ENCODE measurements at regions not wholly inside any gene's neighbourhood (a gene's known extent, or its start where the extent isn't known, plus 50 kb on each side); places are given as distances from the start of the nearest gene placed in this dataset.
"Not testable (repeated sequence)": the region's sequence is repeated elsewhere in the genome, so short reads cannot be mapped to it uniquely, and the experiment has no call there.

DNA sequence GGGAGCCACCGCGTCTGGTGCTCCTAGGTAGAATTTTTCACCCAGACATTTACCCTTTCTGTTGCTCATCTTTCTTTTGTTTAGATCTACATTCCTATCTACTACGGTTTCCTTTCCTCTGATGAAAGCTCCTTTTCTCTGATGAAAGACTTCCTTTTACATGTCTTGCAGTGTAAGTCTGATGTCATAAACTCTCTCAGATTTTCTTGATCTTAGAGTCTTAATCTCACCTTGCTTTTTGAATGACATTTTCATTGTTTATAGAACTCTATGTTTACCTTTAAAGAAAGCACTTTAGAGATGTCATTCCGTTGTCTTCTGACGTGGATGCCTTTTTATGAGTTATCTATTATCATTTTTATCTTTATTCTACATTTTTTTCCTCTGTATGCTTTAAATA, 171.8 kb upstream of the MTPN start:
- no peak for DNase-seq

DNA sequence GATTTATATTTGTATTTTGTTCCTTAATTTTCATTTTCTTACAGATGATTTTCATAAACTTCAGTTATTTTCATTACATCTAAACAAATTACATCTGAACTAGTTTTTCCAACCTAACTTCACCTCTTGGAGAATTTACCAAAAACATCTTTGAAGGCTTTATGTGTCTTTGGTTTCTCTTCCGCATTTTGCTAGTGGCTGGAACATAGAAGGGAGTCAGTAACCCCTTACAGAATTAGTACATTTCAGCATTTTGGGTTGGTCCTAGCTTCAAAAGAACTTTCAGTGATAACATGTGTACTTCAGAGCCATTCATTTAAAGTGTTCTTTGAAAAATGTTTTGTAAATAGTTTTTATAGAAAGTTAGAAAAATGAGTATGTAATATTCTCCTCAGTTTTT, 169.8 kb upstream of the MTPN start:
- DNase-seq: no peak

DNA sequence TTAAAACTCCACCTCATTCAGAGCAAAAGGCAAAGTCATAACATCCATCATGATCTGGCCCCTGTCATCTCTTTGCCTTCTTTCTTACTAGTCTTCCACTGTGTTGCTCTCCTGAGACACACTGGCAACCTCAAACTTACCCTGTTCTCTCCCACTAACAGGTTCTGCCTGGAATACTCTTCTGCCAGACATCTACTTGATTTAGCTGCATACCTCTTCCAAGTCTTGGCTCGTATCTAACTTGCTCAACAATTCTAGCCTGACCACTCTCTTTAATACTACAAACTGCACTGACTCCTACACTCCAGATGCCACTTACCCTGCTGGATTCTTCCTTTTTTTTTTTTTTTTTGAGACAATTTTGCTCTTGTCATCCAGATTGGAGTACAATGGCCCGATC, 167.0 kb upstream of the MTPN start:
- DNase-seq: no peak

DNA sequence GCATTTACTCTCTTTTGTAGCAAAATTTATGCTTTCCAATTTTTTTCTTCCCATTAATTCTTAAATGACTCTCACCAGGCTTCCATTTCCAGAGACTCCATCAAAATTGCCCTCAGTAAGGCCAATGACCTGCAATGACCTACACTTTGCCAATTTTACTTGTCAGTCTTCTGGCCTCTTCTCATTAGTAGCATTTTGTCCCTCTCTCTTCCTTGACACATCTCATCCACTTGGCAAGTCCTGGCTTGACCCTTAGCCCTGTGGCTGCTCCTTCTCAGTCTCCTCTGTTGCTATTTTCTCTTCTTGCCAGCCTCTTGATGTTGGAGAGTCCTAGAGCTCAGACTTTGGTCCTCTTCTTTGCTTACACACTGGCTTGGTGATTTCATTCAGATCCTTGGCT, 166.1 kb upstream of the MTPN start:
- no peak for DNase-seq

DNA sequence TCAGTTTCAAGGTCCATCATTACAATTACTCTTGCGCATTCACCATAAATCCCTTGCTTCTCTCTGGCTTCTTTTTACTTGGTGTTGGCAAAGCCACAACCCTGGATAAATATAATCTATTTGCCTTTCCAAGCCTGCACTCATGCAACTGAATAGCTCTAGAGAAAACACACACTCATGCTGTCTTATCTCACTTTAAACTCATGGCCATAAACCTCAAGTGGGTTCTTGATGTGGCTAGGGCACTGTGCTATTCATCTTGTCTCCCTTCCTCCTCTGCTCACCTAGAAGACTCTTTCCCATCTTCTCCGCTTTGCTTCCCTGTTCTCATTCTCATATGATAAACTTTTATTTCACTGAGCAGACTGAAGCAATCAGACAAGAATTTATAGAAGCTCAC, 165.4 kb upstream of the MTPN start:
- DNase-seq: no peak

DNA sequence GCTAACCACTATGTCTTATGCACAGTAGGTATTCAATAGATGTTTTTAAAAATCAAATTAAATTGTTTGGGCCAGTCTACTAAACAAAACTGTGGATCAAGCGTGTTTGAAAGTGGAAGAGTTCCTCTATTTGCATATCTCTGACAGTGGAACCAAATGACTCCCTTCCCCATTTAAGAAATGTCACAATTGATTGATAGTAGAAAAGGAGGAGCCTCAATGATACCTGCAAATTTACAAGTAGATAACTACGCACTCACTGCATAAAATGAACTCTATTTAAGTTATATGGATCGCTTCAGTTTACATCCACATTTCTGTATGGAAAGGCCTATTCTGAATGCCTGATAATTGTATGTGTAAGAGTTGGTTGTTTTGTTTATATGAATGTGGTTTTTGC, 163.3 kb upstream of the MTPN start:
- no peak for DNase-seq

DNA sequence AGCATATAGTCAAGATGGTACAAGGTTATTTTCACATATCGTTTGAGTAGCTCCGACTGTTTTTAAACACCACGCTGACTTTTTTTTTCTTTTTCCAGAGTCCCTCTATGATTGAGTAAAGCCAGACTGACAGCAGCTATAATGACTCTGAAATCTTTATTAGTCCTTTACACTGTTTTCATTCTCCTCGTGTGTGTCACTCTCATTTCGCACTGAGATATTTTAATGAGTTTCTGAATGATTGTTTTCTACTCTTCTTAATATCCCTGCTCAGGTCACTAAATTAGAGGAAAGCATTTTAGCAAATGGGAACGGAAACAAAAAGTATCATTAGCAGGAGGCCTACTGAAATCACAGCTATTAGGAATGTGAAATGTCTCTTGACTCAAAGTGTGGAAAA, 162.3 kb upstream of the MTPN start:
- DNase-seq: no peak

DNA sequence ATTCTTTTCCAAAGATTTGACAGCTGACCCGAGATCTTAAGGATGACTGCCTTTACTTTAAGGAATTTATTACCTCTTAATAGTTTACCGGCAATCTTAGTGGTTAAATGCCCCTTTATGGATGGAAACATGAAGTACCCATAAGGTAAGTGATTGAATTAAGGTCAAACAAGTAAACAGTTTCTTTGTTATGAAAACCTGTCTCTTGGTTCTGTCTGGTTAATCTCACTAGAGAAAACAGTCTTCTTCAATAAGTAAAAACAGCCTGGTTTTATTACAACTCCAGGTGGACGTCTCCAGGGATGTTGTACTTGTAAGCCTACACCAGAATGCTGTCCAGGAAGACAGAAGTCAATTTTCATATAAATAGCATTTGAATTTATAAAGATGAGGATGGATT, 161.8 kb upstream of the MTPN start:
- DNase-seq: no peak

DNA sequence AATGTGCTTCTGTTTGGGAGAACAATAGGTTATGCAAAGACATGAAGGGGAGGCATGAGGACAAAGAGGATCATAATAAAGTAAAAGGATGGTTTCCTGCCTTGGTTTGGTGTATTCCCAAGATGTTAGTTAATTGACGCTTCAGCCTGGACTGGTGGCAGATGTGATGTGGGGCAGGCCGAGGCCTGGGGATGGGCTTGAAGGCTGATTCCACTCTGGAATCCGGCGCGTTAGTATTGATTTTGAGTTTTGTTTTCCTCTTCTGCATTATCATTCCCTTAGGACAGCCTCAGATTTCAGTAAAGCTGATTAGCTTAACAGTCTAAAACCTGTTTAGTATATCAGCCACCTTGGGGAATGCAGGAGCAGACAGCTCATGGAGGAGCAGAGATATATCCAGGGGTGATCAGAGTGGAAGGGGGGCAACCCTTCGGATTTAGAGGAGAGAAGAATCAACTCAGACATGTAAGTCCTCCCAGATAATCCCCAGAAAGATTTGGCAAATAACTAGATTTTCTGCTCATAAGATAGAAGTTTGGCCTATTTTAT, 159.8 kb upstream of the MTPN start:
- DNase-seq: no peak

DNA sequence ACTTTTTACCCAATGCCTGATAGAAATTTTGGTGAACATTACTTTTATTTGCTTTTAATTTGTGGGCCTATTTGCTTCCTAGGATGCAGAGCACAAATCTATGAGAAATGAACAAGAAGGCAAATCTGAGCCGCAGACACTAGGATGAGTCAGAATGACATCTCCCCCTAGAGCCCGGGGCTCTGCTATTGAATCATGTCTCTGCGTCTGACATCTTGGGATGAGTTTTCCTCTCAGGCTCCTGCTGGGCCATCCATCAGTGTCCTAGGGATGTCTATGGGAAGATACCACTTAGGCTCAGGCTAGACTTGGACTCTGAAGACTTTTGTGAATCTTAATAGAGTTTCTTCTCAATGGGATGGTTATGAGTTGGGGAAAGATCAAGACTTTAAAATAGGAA, 157.3 kb upstream of the MTPN start:
- peak; percentile 6 for DNase-seq

DNA sequence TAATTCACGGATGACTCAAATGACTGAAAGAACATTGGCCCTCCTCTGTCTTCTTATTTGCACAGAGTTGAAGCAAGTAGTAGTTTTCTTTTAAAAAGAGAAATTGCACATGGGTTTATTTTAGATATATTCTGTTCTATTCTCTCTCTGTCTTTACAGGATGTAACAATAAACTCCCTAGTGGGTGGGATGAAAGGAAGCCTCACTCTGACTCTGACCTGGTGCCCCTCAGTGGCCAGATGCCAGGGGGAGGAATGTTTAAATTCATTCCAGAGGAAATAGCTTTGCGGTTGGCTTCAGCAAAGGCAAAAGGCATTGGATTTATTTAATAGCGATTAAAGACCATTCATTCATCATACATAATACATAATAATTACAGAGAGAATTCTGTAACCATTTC, 156.4 kb upstream of the MTPN start:
- DNase-seq: peak; percentile 72

DNA sequence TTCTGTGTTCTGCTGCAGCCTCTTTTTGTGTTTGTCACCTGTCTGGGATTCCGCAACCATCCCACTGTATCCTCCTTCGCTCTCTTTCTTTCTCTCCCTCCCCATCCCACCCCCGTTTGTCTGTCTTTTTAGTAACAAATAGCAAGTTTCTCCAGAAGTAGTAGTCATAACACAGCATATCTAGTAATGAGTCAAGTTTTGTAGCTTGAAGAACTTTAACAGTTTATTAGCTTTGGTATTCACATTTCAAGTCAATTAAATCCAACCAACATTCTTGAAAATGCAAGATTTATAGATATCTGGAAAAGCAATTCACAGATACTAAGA, 154.1 kb upstream of the MTPN start:
- DNase-seq: no peak

DNA sequence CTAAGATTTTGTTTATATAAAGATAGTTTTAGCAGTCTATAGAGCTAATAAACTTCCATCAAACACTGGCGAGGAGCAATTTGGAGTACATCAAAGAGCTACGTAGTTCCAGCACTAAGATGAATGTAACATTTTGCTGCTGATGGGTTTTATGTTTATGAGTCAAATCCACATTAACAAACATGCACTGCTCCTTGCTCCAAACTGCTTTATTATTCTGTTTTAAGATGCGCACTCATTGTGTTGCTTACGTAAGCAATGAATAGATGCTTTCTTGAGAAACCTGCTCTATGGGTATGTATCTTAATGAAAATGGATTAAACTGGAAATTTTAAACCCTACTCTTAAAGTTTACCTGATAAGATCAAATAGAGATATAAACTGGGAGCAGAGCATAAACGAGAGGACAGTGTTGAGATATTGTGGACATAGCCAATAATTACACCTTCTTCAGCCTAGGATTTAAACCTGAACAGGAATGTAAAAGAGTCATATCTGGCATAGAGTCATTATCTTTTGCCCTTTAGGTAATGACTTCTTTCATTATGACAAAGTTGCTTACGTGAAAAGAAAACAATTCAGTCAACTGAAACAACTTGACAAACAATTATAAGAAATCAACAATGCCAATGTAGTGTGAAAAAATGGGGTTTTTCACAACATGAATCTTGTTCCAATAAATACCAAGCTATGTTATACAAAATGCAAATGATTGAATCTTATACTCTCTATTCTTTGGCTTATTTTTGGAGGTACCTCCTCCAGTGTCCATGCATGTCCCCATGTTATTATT, 153.5 kb upstream of the MTPN start:
- DNase-seq: no peak

DNA sequence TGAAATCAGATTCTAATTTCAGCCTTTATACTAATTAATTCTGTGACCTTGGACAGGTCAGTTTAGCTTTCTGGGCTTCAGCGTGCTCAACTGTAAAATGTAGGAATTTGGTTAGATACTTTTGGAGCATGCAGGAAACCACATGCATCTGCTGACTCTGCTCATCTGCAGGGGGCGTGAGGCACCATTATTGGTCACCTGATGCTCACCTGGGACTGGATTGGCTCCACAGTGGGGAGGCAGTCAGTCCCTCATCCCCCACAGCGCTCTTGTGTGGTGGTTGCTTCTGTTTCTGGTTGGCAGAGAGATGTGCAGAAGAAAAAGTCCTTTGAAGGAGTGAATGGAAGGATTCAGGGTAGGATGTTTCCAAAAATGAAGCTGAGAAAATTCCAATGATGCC, 150.9 kb upstream of the MTPN start:
- DNase-seq: no peak

DNA sequence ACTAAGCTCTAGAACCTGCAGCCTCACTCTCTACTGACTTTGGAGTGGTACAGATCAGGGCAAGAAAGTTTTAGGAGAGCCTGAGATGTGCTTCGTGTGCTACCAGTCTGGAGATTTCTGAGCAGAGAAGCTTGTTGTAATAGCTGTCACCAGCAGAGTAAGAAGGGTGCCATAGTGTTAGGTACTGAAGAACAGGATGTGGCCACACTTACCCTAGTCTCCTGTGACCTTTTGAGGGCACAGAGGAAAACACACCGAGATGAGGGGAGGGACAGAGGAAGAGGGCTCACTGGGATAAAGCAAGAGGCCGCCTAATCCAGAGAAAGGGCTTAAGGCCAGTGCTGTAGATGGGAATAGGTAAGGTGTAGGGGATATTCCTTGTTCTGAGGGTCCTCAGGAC, 146.2 kb upstream of the MTPN start:
- DNase-seq: no peak

DNA sequence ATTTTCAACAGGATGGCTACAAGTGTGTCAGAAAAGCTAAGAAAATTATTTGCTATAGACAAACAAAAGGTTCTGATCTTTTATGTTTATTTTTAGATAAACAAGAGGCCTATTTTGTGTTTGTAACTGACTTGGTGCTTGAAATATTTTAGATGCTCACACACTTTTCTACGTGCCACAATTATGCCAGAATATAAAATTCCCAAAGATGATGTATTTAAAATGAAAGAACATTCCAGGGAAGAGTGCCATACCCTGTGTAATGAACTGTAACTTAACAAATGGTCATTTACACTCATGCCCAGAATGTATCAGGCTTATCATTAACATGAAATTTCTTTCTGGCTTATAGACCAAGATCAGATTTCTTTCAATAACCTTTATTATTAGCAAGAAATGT, 144.9 kb upstream of the MTPN start:
- no peak for DNase-seq

DNA sequence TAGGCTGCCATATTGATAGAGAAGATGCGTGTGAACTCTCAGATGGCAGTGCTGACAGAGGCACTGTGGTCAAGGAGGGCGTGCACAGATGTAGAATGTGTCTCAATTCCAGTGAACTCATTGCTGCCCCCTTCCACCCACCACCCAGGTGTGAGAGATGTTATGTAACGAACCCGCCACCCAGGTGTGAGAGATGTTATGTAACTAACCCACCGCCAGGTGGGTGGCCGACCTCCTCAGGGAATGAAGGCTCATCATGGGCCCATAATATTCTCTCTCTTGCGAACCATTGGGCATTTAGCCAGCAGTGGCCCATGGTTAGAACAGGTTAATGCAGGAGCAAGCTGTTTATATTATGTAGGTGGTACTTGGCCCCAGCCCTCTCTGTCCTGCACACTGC, 140.4 kb upstream of the MTPN start:
- no peak for DNase-seq

DNA sequence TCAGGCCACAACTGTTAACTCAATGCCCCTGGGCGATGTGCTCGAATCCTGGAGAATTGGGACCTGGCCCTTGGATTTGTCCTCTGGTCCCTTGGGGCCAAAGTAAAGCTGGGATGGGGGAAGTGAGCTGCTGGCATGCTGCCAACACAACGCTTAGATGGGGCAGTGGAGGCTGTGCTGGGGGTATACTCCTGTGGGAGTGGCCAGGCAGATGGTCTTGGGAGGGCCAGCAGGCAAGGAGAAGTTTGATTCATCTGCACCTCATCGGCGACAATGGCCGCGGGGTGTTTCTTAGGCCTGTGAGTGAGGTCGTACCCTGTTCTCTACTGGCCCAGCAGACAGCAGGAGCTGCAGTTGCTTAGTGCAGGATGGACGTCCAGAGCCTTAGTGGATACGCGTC, 139.0 kb upstream of the MTPN start:
- no peak for DNase-seq

DNA sequence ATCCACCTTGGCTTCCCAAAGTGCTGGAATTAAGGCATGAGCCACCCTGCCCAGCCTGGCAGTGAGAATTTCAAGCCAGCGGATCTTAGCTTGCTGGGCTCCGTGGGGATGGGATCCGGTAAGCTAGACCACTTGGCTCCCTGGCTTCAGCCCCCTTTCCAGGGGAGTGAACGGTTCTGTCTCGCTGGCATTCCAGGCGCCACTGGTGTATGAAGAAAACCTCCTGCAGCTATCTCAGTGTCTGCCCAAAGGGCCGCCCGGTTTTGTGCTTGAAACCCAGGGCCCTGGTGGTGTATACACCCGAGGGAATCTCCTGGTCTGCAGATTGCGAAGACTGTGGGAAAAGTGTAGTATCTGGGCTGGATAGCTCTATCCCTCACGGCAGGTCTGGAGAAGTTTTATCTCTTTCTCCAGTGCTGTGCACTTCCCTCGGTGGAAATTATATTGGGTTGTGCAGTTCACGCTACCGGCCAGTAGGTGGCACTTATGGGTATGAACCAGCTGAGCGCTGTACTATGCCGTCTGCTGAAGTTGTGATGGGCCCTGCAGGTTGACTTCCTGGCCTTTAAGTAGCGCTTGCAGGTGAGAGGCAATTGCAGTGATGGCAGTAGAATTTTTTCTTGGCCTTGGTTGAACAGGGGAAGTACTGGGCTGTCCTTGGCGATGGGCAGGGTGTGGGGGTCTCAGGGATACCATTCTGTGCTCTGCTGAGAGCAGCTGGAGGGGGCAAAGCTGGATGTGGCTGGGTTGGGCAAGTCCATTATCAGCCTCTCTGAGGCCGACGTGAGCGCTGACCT, 138.0 kb upstream of the MTPN start:
- peak; percentile 60 for DNase-seq

DNA sequence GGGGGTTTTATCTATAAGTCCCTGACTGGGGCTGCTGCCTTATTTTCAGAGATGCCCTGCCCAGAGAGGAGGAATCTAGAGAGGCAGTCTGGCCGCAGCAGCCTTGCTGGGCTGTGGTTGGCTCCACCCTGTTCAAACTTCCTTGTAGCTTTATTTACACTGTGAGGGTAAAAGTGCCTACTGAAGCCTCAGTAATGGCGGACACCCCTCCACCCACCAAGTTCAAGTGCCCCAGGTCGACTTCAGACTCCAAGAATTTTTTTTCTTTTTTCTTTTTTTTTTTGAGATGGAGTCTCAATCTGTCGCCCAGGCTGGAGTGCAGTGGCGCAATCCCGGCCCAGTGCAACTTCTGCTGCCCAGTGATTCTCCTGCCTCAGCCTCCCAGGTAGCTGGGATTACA, 137.3 kb upstream of the MTPN start:
- DNase-seq: not testable (repeated sequence)

DNA sequence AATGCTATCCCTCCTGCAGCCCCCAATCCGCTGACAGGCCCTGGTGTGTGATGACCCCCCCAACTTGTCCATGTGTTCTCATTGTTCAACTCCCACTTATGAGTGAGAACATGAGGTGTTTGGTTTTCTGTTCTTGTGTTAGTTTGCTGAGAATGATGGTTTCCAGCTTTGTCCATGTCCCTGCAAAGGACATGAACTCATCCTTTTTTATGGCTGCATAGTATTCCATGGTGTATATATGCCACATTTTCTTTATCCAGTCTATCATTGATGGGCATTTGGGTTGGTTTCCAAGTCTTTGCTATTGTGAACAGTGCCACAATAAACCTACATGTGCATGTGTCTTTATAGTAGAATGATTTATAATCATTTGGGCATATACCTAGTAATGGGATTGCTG, 131.9 kb upstream of the MTPN start:
- not testable (repeated sequence) for DNase-seq

DNA sequence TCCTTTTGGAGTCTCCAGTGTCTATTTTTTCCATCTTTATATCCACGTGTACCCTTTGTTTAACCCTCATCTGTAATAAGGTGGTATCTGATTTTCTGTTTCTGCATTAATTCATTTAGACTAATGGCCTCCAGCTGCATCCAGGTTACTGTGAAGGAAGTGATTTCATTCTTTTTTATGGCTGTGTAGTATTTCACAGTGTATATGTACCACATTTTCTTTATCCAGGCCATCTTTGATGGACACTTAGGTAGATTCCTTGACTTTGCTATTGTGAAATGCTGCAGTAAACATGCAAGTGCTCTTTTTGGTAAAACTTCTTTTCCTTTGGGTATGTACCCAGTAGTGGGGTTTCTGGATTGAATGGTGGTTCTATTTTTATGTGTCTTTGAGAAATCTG, 128.0 kb upstream of the MTPN start:
- no peak for DNase-seq

DNA sequence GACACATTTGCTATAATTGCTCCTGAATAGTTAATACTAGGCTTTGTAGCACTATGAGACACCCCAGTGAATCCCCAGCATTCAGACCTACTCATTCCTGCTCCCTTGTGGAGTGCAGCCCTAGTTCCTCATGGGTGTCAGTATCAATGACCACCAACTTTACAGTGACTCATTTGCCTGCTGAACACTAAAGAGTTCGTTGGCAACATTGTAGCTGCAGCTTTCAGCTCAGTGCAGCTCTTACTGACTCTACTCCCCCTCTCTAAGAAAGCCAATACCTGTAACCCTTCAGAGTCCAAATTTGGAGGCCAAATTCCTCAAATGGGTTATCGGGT, 127.1 kb upstream of the MTPN start:
- DNase-seq: no peak

DNA sequence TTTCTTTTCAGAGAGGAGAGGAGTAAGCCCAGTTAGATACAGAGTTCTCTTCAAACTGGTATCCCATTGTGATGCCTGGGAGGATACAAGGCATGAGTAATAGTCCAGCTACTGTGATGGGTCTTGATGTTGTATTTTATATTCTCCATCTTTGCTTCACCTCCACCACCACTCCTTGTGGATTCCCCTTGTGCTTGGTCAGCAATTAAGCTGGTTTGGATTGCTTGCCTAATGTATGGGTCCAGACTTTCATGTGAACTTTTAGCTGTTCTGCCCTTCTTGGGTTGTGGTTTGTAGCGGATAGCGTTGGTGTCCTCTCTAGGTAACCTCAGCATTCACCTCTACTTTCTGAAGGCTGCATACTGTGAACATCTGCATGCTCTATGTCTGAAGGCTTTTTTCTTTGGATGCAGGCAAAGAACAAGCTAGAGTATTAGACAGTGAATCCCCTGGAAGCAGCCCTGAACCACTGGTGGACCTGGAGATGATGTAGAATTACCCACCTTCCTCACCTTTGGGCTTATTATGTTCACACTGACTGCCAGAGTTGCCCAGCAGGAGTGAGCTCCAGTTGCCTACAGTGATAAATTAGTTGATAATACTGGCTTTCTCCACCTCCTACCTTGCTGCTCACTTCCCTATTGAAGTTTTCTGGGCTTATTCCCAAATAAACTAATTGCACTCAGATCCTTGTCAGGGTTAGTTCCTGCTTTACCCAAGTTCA, 126.5 kb upstream of the MTPN start:
- DNase-seq: no peak
